Heart left ventricle (tissue), 16 donors: ENCODE measurements at regions not wholly inside any gene's neighbourhood (a gene's known extent, or its start where the extent isn't known, plus 50 kb on each side); places are given as distances from the start of the nearest gene placed in this dataset.

Experiments used
- ATAC-seq, 4 donors: fragments of 200-7000 bp; cut with Tn5 transposase; one replicate each; pipeline ENCODE4 v1.9.1; 2020 to 2022; ENCODE audit warnings: moderate library complexity in 4 of 4, mild to moderate bottlenecking in 3 of 4, moderate number of reproducible peaks in 1 of 4
- DNase-seq, 5 donors: peaks; one replicate each; pipeline ENCODE4 v3.0.0-alpha.2; 2020
- H3K27ac ChIP-seq, 12 donors: fragments of 200-600 bp; sonication (generic) in 4 of 12; one replicate each; pipeline versions ENCODE4 v1.5.0 to v1.8.0; 2016 to 2022; ENCODE audit warnings: mild to moderate bottlenecking in 2 of 12
- H3K27me3 ChIP-seq, 9 donors: fragments of 200-600 bp; sonication (generic) in 2 of 9; one replicate each; pipeline versions ENCODE4 v1.5.1 to v1.8.0; 2016 to 2022; ENCODE audit warnings: mild to moderate bottlenecking in 3 of 9
- H3K36me3 ChIP-seq, 9 donors: fragments of 200-600 bp; sonication (generic) in 2 of 9; one replicate each; pipeline versions ENCODE4 v1.5.0 to v1.8.0; 2018 to 2022; ENCODE audit warnings: mild to moderate bottlenecking in 2 of 9
- H3K4me1 ChIP-seq, 12 donors: fragments of 200-600 bp; sonication (generic) in 4 of 12; one replicate each; pipeline versions ENCODE4 v1.5.0 to v1.8.0; 2016 to 2022; ENCODE audit warnings: mild to moderate bottlenecking in 3 of 12
- H3K4me3 ChIP-seq, 12 donors: fragments of 200-600 bp; sonication (generic) in 4 of 12; one replicate each; pipeline versions ENCODE4 v1.5.0 to v1.8.0; 2017 to 2022; ENCODE audit warnings: mild to moderate bottlenecking in 9 of 12, moderate library complexity in 4 of 12
- H3K9me3 ChIP-seq, 12 donors: fragments of 200-600 bp; sonication (generic) in 4 of 12; one replicate each; pipeline versions ENCODE4 v1.5.0 to v1.8.0; 2016 to 2022; ENCODE audit warnings: mild to moderate bottlenecking in 1 of 12
- CTCF ChIP-seq, 12 donors: fragments of 200-600 bp; sonication (generic) in 4 of 12; IDR thresholded peaks; one replicate each; pipeline versions ENCODE4 v1.5.0 to v1.8.0; 2018 to 2022; ENCODE audit warnings: antibody characterized with exemption in 12 of 12, mild to moderate bottlenecking in 5 of 12
- POLR2A ChIP-seq, 2 donors: fragments of 450-650 bp; IDR thresholded peaks; one replicate each; pipeline ENCODE4 v1.6.1; 2017; ENCODE audit warnings: antibody characterized with exemption in 2 of 2, mild to moderate bottlenecking in 2 of 2, moderate library complexity in 2 of 2
- WGBS, 4 donors: extraction: QIAGEN DNeasy Blood & Tissue Kit in 2 of 4; methylation state at CpG; one replicate each; pipeline versions ENCODE4 v1.1.5 to v1.1.7; 2013 to 2018; 5-methylcytosine and 5-hydroxymethylcytosine counted together
- intact Hi-C, 10 donors: fragments of 100-400 bp; cut with DNase I; formaldehyde crosslinking; loops; one replicate each; pipeline versions ENCODE4 v1.11.1 to v1.14.2; 2022
- donor health status: ischemic (EF 13 %, LVEDD 7.1; RV severe dilation, severe dysfunction).
- donor health status: healthy with polysubstance abuse.
- donor health status: DM: no; HTN: yes; CAD: no.
- donor health status: DM: no; HTN: no; CAD: no.
- donor health status: ischemic (EF 25% LVEDD 6.9; RV normal size, moderate dysfunction).
- donor health status: ischemic (EF 25% LVEDD 5.7; RV mildly dilated, moderate dysfunction).
- donor health status: healthy.
- donor health status: DM: yes; HTN: yes; CAD: no.
- donor health status: ischemic (EF 35%, LVEDD 5.7; RV mildly dilated, moderate dysfunction).
- donor health status: nonischemic (EF 11% LVEDD 7.7; RV severe dilation, severe dysfunction).
- donor health status: DM: yes; HTN: yes; CAD: no.
- donor health status: PGD.
- donor health status: ischemic (EF 29% LVEDD 5.4; RV normal size, mild dysfunction).
- donor health status: nonischemic (EF 23%, LVEDD 6.1; RV moderate dilation, normal function).

- ATAC-seq = no peak
- Histone ChIP-seq H3K4me1 (peaks cover 0 to 17% (median 3%) of the 10 kb centered on the region in 12 donors), H3K27ac (no peak overlapping the region), H3K27me3 (peaks cover 0 to 54% (median 20%) of the 10 kb centered on the region in 9 donors), H3K36me3 (no peaks in the 10 kb centered on the region), H3K9me3 (peaks cover 0 to 15% (median 0%) of the 10 kb centered on the region in 12 donors), H3K4me3 (no peak overlapping the region)
- DNase-seq = peak in 1 of 5 donors; percentile 8
- intact Hi-C loops = loop anchor here in 5 of 10 donors (5.0 to 10.0 kb wide), 6 partner anchors 140 to 280 kb away; no protein-coding TSS in a partner anchor
- WGBS, 4 donors = 85 to 93% (median 90%) methylated on average over 7 of the region's 7 CpGs
- no peak for TF ChIP-seq CTCF (IDR thresholded peaks at IDR 0.05)
- no peak for TF ChIP-seq POLR2A (IDR thresholded peaks at IDR 0.05)
Measured at GRCh38 chr5:135192351-135192750, 158.3 kb upstream of the PITX1 start.

- H3K36me3 ChIP-seq = no peaks in the 10 kb centered on the region
- peaks cover 0 to 58% (median 20%) of the 10 kb centered on the region in 9 donors for H3K27me3 ChIP-seq
- peaks cover 0 to 17% (median 3%) of the 10 kb centered on the region in 12 donors for H3K4me1 ChIP-seq
- WGBS, 4 donors = 9 to 19% (median 14%) methylated on average over 16 to 54 of the region's 54 CpGs
- intact Hi-C loops = loop anchor here in 5 of 10 donors (5.0 to 10.0 kb wide), 6 partner anchors 141 to 279 kb away; no protein-coding TSS in a partner anchor
- no peak overlapping the region for H3K27ac ChIP-seq
- DNase-seq (peak; percentile 63 to 83 (median 69)), ATAC-seq (peak; percentile 80 to 97 (median 93))
- peak overlapping the region in 11 of 12 donors; percentile 12 to 56 (median 46) for H3K4me3 ChIP-seq
- peak; percentile 74 to 88 (median 82) for TF ChIP-seq CTCF (IDR thresholded peaks at IDR 0.05)
- no peak for TF ChIP-seq POLR2A (IDR thresholded peaks at IDR 0.05)
- peaks cover 0 to 4% (median 0%) of the 10 kb centered on the region in 12 donors for H3K9me3 ChIP-seq
Measured at GRCh38 chr5:135191084-135191826, 157.2 kb upstream of the PITX1 start.

GRCh38 chr5:135190416-135191083, 156.5 kb upstream of the PITX1 start:
- H3K4me3 ChIP-seq = peak overlapping the region in 9 of 12 donors; percentile 34 to 56 (median 50)
- H3K36me3 ChIP-seq = no peaks in the 10 kb centered on the region
- intact Hi-C loops = loop anchor here in 5 of 10 donors (5.0 to 10.0 kb wide), 6 partner anchors 142 to 278 kb away; no protein-coding TSS in a partner anchor
- H3K27me3 ChIP-seq = peaks cover 0 to 58% (median 20%) of the 10 kb centered on the region in 9 donors
- H3K27ac ChIP-seq = no peak overlapping the region
- H3K9me3 ChIP-seq = no peaks in the 10 kb centered on the region
- no peak for DNase-seq
- TF ChIP-seq CTCF (IDR thresholded peaks at IDR 0.05) (no peak), POLR2A (IDR thresholded peaks at IDR 0.05) (no peak)
- WGBS, 4 donors = 68 to 70% (median 69%) methylated on average over 22 of the region's 22 CpGs
- peaks cover 0 to 17% (median 3%) of the 10 kb centered on the region in 12 donors for H3K4me1 ChIP-seq
- ATAC-seq = no peak

GRCh38 chr5:135189024-135189423, 155.0 kb upstream of the PITX1 start:
- TF ChIP-seq POLR2A (IDR thresholded peaks at IDR 0.05) = no peak
- no peak for TF ChIP-seq CTCF (IDR thresholded peaks at IDR 0.05)
- Histone ChIP-seq H3K27me3 (peaks cover 0 to 57% (median 20%) of the 10 kb centered on the region in 9 donors), H3K4me1 (peaks cover 0 to 10% (median 3%) of the 10 kb centered on the region in 12 donors), H3K36me3 (no peaks in the 10 kb centered on the region), H3K9me3 (no peaks in the 10 kb centered on the region), H3K4me3 (no peak overlapping the region), H3K27ac (no peak overlapping the region)
- DNase-seq (peak in 1 of 5 donors; percentile 1), ATAC-seq (no peak)
- intact Hi-C loops = no loop called here
- WGBS, 4 donors = 86 to 89% (median 89%) methylated on average over 13 of the region's 13 CpGs
